ENCODE measurements at regions not wholly inside any gene's neighbourhood (a gene's known extent, or its start where the extent isn't known, plus 50 kb on each side); places are given as distances from the start of the nearest gene placed in this dataset.

- intact Hi-C loops (cut with DNase I) = no loop called here
- Histone ChIP-seq H3K36me3 (no peaks in the 10 kb centered on the region), H3K4me1 (ENCODE audit: insufficient read depth) (no peaks in the 10 kb centered on the region), H3K9me3 (no peaks in the 10 kb centered on the region), H3K27me3 (no peaks in the 10 kb centered on the region), H3K4me3 (no peak overlapping the region), H3K27ac (no peak overlapping the region)
- TF ChIP-seq POLR2A (IDR thresholded peaks at IDR 0.05) = no peak
- 86 to 88% (median 87%) methylated on average over 8 of the region's 8 CpGs for WGBS, 3 donors
- DNase-seq = no peak
Observed at GRCh38 chr3:78052746-78053145, 1012.8 kb downstream of the ROBO2 start.

- Histone ChIP-seq H3K4me3 (no peak overlapping the region), H3K27me3 (no peaks in the 10 kb centered on the region), H3K36me3 (no peaks in the 10 kb centered on the region), H3K4me1 (ENCODE audit: insufficient read depth) (no peaks in the 10 kb centered on the region), H3K9me3 (no peaks in the 10 kb centered on the region), H3K27ac (no peak overlapping the region)
- 93 to 98% (median 97%) methylated on average over 5 of the region's 5 CpGs for WGBS, 3 donors
- intact Hi-C loops (cut with DNase I) = no loop called here
- DNase-seq = no peak
- no peak for TF ChIP-seq POLR2A (IDR thresholded peaks at IDR 0.05)
- TF ChIP-seq CTCF (IDR thresholded peaks at IDR 0.05) = no peak
- TF ChIP-seq EP300 (IDR thresholded peaks at IDR 0.05) = no peak
Observed at GRCh38 chr3:78066287-78066686, 1026.4 kb downstream of the ROBO2 start.

- TF ChIP-seq POLR2A (IDR thresholded peaks at IDR 0.05) (no peak), CTCF (IDR thresholded peaks at IDR 0.05) (no peak), EP300 (IDR thresholded peaks at IDR 0.05) (no peak)
- H3K36me3 ChIP-seq = no peaks in the 10 kb centered on the region
- H3K4me3 ChIP-seq = no peak overlapping the region
- no peaks in the 10 kb centered on the region for H3K27me3 ChIP-seq
- no peaks in the 10 kb centered on the region for H3K4me1 ChIP-seq (ENCODE audit: insufficient read depth)
- no peaks in the 10 kb centered on the region for H3K9me3 ChIP-seq
- no peak for DNase-seq
- intact Hi-C loops (cut with DNase I) = no loop called here
- WGBS, 3 donors = 94 to 99% (median 96%) methylated on average over 2 of the region's 2 CpGs
- no peak overlapping the region for H3K27ac ChIP-seq
Observed at GRCh38 chr3:78070188-78070587, 1030.3 kb downstream of the ROBO2 start.

GRCh38 chr3:78076379-78076778 lies 1036.5 kb downstream of the ROBO2 start:
- Histone ChIP-seq H3K9me3 (no peaks in the 10 kb centered on the region), H3K4me1 (ENCODE audit: insufficient read depth) (no peaks in the 10 kb centered on the region), H3K27me3 (no peaks in the 10 kb centered on the region), H3K27ac (no peak overlapping the region), H3K36me3 (no peaks in the 10 kb centered on the region), H3K4me3 (no peak overlapping the region)
- intact Hi-C loops (cut with DNase I) = no loop called here
- TF ChIP-seq POLR2A (IDR thresholded peaks at IDR 0.05) (no peak), EP300 (IDR thresholded peaks at IDR 0.05) (no peak), CTCF (IDR thresholded peaks at IDR 0.05) (no peak)
- DNase-seq = no peak

- TF ChIP-seq POLR2A (IDR thresholded peaks at IDR 0.05) = no peak
- TF ChIP-seq CTCF (IDR thresholded peaks at IDR 0.05) = no peak
- TF ChIP-seq EP300 (IDR thresholded peaks at IDR 0.05) = no peak
- intact Hi-C loops (cut with DNase I) = no loop called here
- Histone ChIP-seq H3K4me3 (no peak overlapping the region), H3K27ac (no peak overlapping the region), H3K9me3 (no peaks in the 10 kb centered on the region), H3K27me3 (no peaks in the 10 kb centered on the region), H3K4me1 (ENCODE audit: insufficient read depth) (no peaks in the 10 kb centered on the region), H3K36me3 (no peaks in the 10 kb centered on the region)
- 89 to 93% (median 91%) methylated on average over 4 of the region's 4 CpGs for WGBS, 3 donors
- DNase-seq = no peak
Observed at GRCh38 chr3:78077178-78077577, 1037.3 kb downstream of the ROBO2 start.
